HG03060 (cell line): ENCODE measurements at regions not wholly inside any gene's neighbourhood (a gene's known extent, or its start where the extent isn't known, plus 50 kb on each side); places are given as distances from the start of the nearest gene placed in this dataset.
"Not testable (repeated sequence)": the region's sequence is repeated elsewhere in the genome, so short reads cannot be mapped to it uniquely, and the experiment has no call there.

ENCODE experiments used
- ATAC-seq: cut with Tn5 transposase; IDR thresholded peaks from one replicate; pipeline ENCODE4 v1.9.1; 2021; ENCODE audit warnings: low read depth, moderate number of reproducible peaks; ENCODE audit not compliant: unreplicated experiment

- no peak for ATAC-seq
Observed at GRCh38 chr13:64090311-64090710, 2674.7 kb upstream of the PCDH20 start.

- ATAC-seq = no peak
Observed at GRCh38 chr13:64088491-64088890, 2672.8 kb upstream of the PCDH20 start.

GRCh38 chr13:64087624-64088023 lies 2672.0 kb upstream of the PCDH20 start:
- ATAC-seq = no peak

GRCh38 chr13:64083811-64084210 lies 2668.2 kb upstream of the PCDH20 start:
- no peak for ATAC-seq

GRCh38 chr13:64083396-64083795 lies 2667.7 kb upstream of the PCDH20 start:
- no peak for ATAC-seq

GRCh38 chr13:64078480-64078936 lies 2662.9 kb upstream of the PCDH20 start:
- no peak for ATAC-seq

- no peak for ATAC-seq
Observed at GRCh38 chr13:64078025-64078424, 2662.4 kb upstream of the PCDH20 start.

- not testable (repeated sequence) for ATAC-seq
Observed at GRCh38 chr13:64077132-64077835, 2661.6 kb upstream of the PCDH20 start.

- ATAC-seq = no peak
Observed at GRCh38 chr13:64075543-64076271, 2660.1 kb upstream of the PCDH20 start.

- ATAC-seq = no peak
Observed at GRCh38 chr13:64074971-64075474, 2659.4 kb upstream of the PCDH20 start.

- no peak for ATAC-seq
Observed at GRCh38 chr13:64073203-64073602, 2657.6 kb upstream of the PCDH20 start.

- ATAC-seq = no peak
Observed at GRCh38 chr13:64071352-64071751, 2655.7 kb upstream of the PCDH20 start.

GRCh38 chr13:64069892-64070291 lies 2654.2 kb upstream of the PCDH20 start:
- no peak for ATAC-seq

GRCh38 chr13:64066711-64067110 lies 2651.1 kb upstream of the PCDH20 start:
- no peak for ATAC-seq

- ATAC-seq = no peak
Observed at GRCh38 chr13:64061649-64062048, 2646.0 kb upstream of the PCDH20 start.

GRCh38 chr13:64057372-64058020 lies 2641.8 kb upstream of the PCDH20 start:
- ATAC-seq = no peak

GRCh38 chr13:64054321-64054720 lies 2638.7 kb upstream of the PCDH20 start:
- no peak for ATAC-seq

- ATAC-seq = no peak
Observed at GRCh38 chr13:64052521-64052920, 2636.9 kb upstream of the PCDH20 start.

GRCh38 chr13:64051278-64051677 lies 2635.6 kb upstream of the PCDH20 start:
- ATAC-seq = no peak

- ATAC-seq = no peak
Observed at GRCh38 chr13:64041296-64041695, 2625.6 kb upstream of the PCDH20 start.

GRCh38 chr13:64033921-64034320 lies 2618.3 kb upstream of the PCDH20 start:
- no peak for ATAC-seq
